Astrocyte of the spinal cord (primary cell): ENCODE measurements at regions not wholly inside any gene's neighbourhood (a gene's known extent, or its start where the extent isn't known, plus 50 kb on each side); places are given as distances from the start of the nearest gene placed in this dataset.
"Not testable (repeated sequence)": the region's sequence is repeated elsewhere in the genome, so short reads cannot be mapped to it uniquely, and the experiment has no call there.

Experiments
- DNase-seq: peaks from one replicate; pipeline ENCODE4 v3.0.0; 2011; ENCODE audit warnings: low read depth, low spot score
- H3K4me3 ChIP-seq: 2 replicates; pipeline ENCODE4 v1.5.1; 2011; ENCODE audit warnings: low read depth, mild to moderate bottlenecking, low read length, moderate library complexity
- CTCF ChIP-seq: IDR thresholded peaks from 2 replicates; pipeline ENCODE4 v1.5.1; 2012; ENCODE audit warnings: low read depth, mild to moderate bottlenecking, low read length, inconsistent platforms
- in situ Hi-C: cut with HindIII; loops from 2 replicates; pipeline ENCODE4 v1.10.0; 2017; ENCODE audit warnings: low sequenced_read_pairs

- no peak for TF ChIP-seq CTCF
- H3K4me3 ChIP-seq: no peak overlapping the region
- in situ Hi-C loops: no loop called here
- no peak for DNase-seq
Measured at GRCh38 chr15:50857763-50858162, 50.7 kb upstream of the AP4E1 start.

- DNase-seq: no peak
- in situ Hi-C loops: no loop called here
- no peak for TF ChIP-seq CTCF
- H3K4me3 ChIP-seq: no peak overlapping the region
Measured at GRCh38 chr15:50854601-50855490, 53.6 kb upstream of the AP4E1 start.

- H3K4me3 ChIP-seq: no peak overlapping the region
- in situ Hi-C loops: no loop called here
- DNase-seq: no peak
- no peak for TF ChIP-seq CTCF
Measured at GRCh38 chr15:50850003-50850402, 58.5 kb upstream of the AP4E1 start.

GRCh38 chr15:50848349-50848748 is 60.1 kb upstream of the AP4E1 start:
- TF ChIP-seq CTCF: no peak
- DNase-seq: no peak
- in situ Hi-C loops: no loop called here
- H3K4me3 ChIP-seq: no peak overlapping the region

- in situ Hi-C loops, H3K4me3 ChIP-seq: not testable (repeated sequence)
Measured at GRCh38 chr15:50845181-50845580, 63.3 kb upstream of the AP4E1 start.

GRCh38 chr15:50840520-50840919 is 68.0 kb upstream of the AP4E1 start:
- H3K4me3 ChIP-seq: no peak overlapping the region
- in situ Hi-C loops: no loop called here
- TF ChIP-seq CTCF: no peak
- no peak for DNase-seq

More at GRCh38 chr15:50845181-50845580, 63.3 kb upstream of the AP4E1 start:
- not testable (repeated sequence) for DNase-seq

GRCh38 chr15:50837256-50837770 is 71.2 kb upstream of the AP4E1 start:
- TF ChIP-seq CTCF: no peak
- no peak for DNase-seq
- H3K4me3 ChIP-seq: no peak overlapping the region
- in situ Hi-C loops: no loop called here
